ENCODE measurements at regions not wholly inside any gene's neighbourhood (a gene's known extent, or its start where the extent isn't known, plus 50 kb on each side); places are given as distances from the start of the nearest gene placed in this dataset.

GRCh38 chr2:21260311-21260710 lies 136.5 kb downstream of the TDRD15 start:
- Histone ChIP-seq H3K9me3 (no peaks in the 10 kb centered on the region), H3K4me1 (no peaks in the 10 kb centered on the region), H3K27me3 (no peaks in the 10 kb centered on the region), H3K36me3 (no peaks in the 10 kb centered on the region), H3K27ac (no peak overlapping the region), H3K4me3 (no peak overlapping the region)
- DNase-seq, result no peak
- intact Hi-C loops (cut with DNase I; ENCODE audit: low total_unique reads), result no loop called here
- TF ChIP-seq POLR2A (IDR thresholded peaks at IDR 0.05) (no peak), CTCF (IDR thresholded peaks at IDR 0.05) (no peak), POLR2AphosphoS5 (IDR thresholded peaks at IDR 0.05) (no peak), EP300 (IDR thresholded peaks at IDR 0.05) (no peak)
- 79 to 94% (median 83%) methylated on average over 3 of the region's 3 CpGs for WGBS, 5 donors

GRCh38 chr2:21261591-21261990 lies 137.8 kb downstream of the TDRD15 start:
- no peaks in the 10 kb centered on the region for H3K4me1 ChIP-seq
- no peak for DNase-seq
- no peak overlapping the region for H3K4me3 ChIP-seq
- intact Hi-C loops (cut with DNase I; ENCODE audit: low total_unique reads), result no loop called here
- TF ChIP-seq EP300 (IDR thresholded peaks at IDR 0.05), result no peak
- TF ChIP-seq CTCF (IDR thresholded peaks at IDR 0.05), result no peak
- TF ChIP-seq POLR2AphosphoS5 (IDR thresholded peaks at IDR 0.05), result no peak
- TF ChIP-seq POLR2A (IDR thresholded peaks at IDR 0.05), result no peak
- no peaks in the 10 kb centered on the region for H3K27me3 ChIP-seq
- no peak overlapping the region for H3K27ac ChIP-seq
- H3K9me3 ChIP-seq, result no peaks in the 10 kb centered on the region
- WGBS, 5 donors, result 69 to 79% (median 75%) methylated on average over 6 of the region's 6 CpGs
- H3K36me3 ChIP-seq, result no peaks in the 10 kb centered on the region

- DNase-seq, result no peak
- no peaks in the 10 kb centered on the region for H3K27me3 ChIP-seq
- no peaks in the 10 kb centered on the region for H3K9me3 ChIP-seq
- intact Hi-C loops (cut with DNase I; ENCODE audit: low total_unique reads), result no loop called here
- no peaks in the 10 kb centered on the region for H3K4me1 ChIP-seq
- H3K36me3 ChIP-seq, result no peaks in the 10 kb centered on the region
- H3K27ac ChIP-seq, result no peak overlapping the region
- WGBS, 5 donors, result 75 to 93% (median 80%) methylated on average over 2 of the region's 2 CpGs
- no peak overlapping the region for H3K4me3 ChIP-seq
- TF ChIP-seq POLR2A (IDR thresholded peaks at IDR 0.05) (no peak), EP300 (IDR thresholded peaks at IDR 0.05) (no peak), CTCF (IDR thresholded peaks at IDR 0.05) (no peak), POLR2AphosphoS5 (IDR thresholded peaks at IDR 0.05) (no peak)
Measured at GRCh38 chr2:21262426-21262940, 138.7 kb downstream of the TDRD15 start.

GRCh38 chr2:21263622-21264021 lies 139.9 kb downstream of the TDRD15 start:
- intact Hi-C loops (cut with DNase I; ENCODE audit: low total_unique reads), result no loop called here
- TF ChIP-seq EP300 (IDR thresholded peaks at IDR 0.05) (no peak), POLR2A (IDR thresholded peaks at IDR 0.05) (no peak), CTCF (IDR thresholded peaks at IDR 0.05) (no peak), POLR2AphosphoS5 (IDR thresholded peaks at IDR 0.05) (no peak)

More at GRCh38 chr2:21263622-21264021, 139.9 kb downstream of the TDRD15 start:
- Histone ChIP-seq H3K36me3 (no peaks in the 10 kb centered on the region), H3K9me3 (no peaks in the 10 kb centered on the region), H3K27me3 (no peaks in the 10 kb centered on the region), H3K4me3 (no peak overlapping the region), H3K4me1 (no peaks in the 10 kb centered on the region), H3K27ac (no peak overlapping the region)
- 75 to 93% (median 83%) methylated on average over 3 of the region's 3 CpGs for WGBS, 5 donors
- no peak for DNase-seq
